Neural crest cell (in vitro differentiated cells): ENCODE measurements at regions not wholly inside any gene's neighbourhood (a gene's known extent, or its start where the extent isn't known, plus 50 kb on each side); places are given as distances from the start of the nearest gene placed in this dataset.

ENCODE experiments used
- DNase-seq: peaks from one replicate; pipeline ENCODE4 v3.0.0; 2021; ENCODE audit warnings: low read depth, mixed read lengths, low spot score
- H3K27ac Mint-ChIP-seq: one replicate; pipeline ENCODE4 v1.8.0; 2021; ENCODE audit warnings: mild to moderate bottlenecking, mixed read lengths; ENCODE audit not compliant: unreplicated experiment
- H3K27me3 Mint-ChIP-seq: 2 replicates; pipeline ENCODE4 v1.8.0; 2021; ENCODE audit warnings: low read depth, mild to moderate bottlenecking, mixed read lengths
- H3K36me3 Mint-ChIP-seq: 2 replicates; pipeline ENCODE4 v1.8.0; 2021; ENCODE audit warnings: low read depth, mild to moderate bottlenecking, mixed read lengths
- H3K4me1 Mint-ChIP-seq: 2 replicates; pipeline ENCODE4 v1.8.0; 2021; ENCODE audit warnings: mixed read lengths
- H3K4me3 Mint-ChIP-seq: one replicate; pipeline ENCODE4 v1.8.0; 2021; ENCODE audit warnings: mild to moderate bottlenecking, mixed read lengths
- H3K9me3 Mint-ChIP-seq: 2 replicates; pipeline ENCODE4 v1.8.0; 2021; ENCODE audit warnings: mixed read lengths
- CTCF ChIP-seq: fragments of 200-600 bp; sonication (generic); conservative IDR thresholded peaks from 2 replicates; pipeline ENCODE4 v1.5.0; 2021; ENCODE audit warnings: antibody characterized with exemption, mild to moderate bottlenecking

- H3K36me3 Mint-ChIP-seq: peaks cover 2% of the 10 kb centered on the region
- peaks cover 9% of the 10 kb centered on the region for H3K9me3 Mint-ChIP-seq
- no peak overlapping the region for H3K4me3 Mint-ChIP-seq
- H3K27ac Mint-ChIP-seq: no peak overlapping the region
- H3K27me3 Mint-ChIP-seq: no peaks in the 10 kb centered on the region
- H3K4me1 Mint-ChIP-seq: no peaks in the 10 kb centered on the region
- no peak for TF ChIP-seq CTCF
- no peak for DNase-seq
These were observed 148.7 kb upstream of the ADARB2 start for GRCh38 chr10:1886039-1886438.

- TF ChIP-seq CTCF: no peak
- no peak for DNase-seq
- Mint-ChIP-seq H3K9me3 (peaks cover 2% of the 10 kb centered on the region), H3K4me3 (no peak overlapping the region), H3K36me3 (peaks cover 2% of the 10 kb centered on the region), H3K4me1 (no peaks in the 10 kb centered on the region), H3K27me3 (no peaks in the 10 kb centered on the region), H3K27ac (no peak overlapping the region)
These were observed 145.4 kb upstream of the ADARB2 start for GRCh38 chr10:1882728-1883127.

GRCh38 chr10:1882180-1882579 lies 144.9 kb upstream of the ADARB2 start:
- Mint-ChIP-seq H3K36me3 (peaks cover 2% of the 10 kb centered on the region), H3K27ac (no peak overlapping the region), H3K4me1 (no peaks in the 10 kb centered on the region), H3K4me3 (no peak overlapping the region), H3K9me3 (peaks cover 2% of the 10 kb centered on the region), H3K27me3 (no peaks in the 10 kb centered on the region)
- no peak for DNase-seq
- TF ChIP-seq CTCF: no peak

- no peaks in the 10 kb centered on the region for H3K9me3 Mint-ChIP-seq
- TF ChIP-seq CTCF: no peak
- DNase-seq: no peak
- no peaks in the 10 kb centered on the region for H3K4me1 Mint-ChIP-seq
- no peak overlapping the region for H3K4me3 Mint-ChIP-seq
- H3K36me3 Mint-ChIP-seq: peaks cover 2% of the 10 kb centered on the region
- no peaks in the 10 kb centered on the region for H3K27me3 Mint-ChIP-seq
- H3K27ac Mint-ChIP-seq: no peak overlapping the region
These were observed 144.3 kb upstream of the ADARB2 start for GRCh38 chr10:1881636-1882035.

- H3K27ac Mint-ChIP-seq: no peak overlapping the region
- peaks cover 4% of the 10 kb centered on the region for H3K36me3 Mint-ChIP-seq
- H3K4me3 Mint-ChIP-seq: no peak overlapping the region
- TF ChIP-seq CTCF: no peak
- no peak for DNase-seq
- no peaks in the 10 kb centered on the region for H3K4me1 Mint-ChIP-seq
- peaks cover 8% of the 10 kb centered on the region for H3K9me3 Mint-ChIP-seq
- no peaks in the 10 kb centered on the region for H3K27me3 Mint-ChIP-seq
These were observed 137.2 kb upstream of the ADARB2 start for GRCh38 chr10:1874533-1874932.
